Activated B cell treated with CpG ODN at 0.5 μM for 24 hours (primary cell): ENCODE measurements at regions not wholly inside any gene's neighbourhood (a gene's known extent, or its start where the extent isn't known, plus 50 kb on each side); places are given as distances from the start of the nearest gene placed in this dataset.

Experiments used
- ATAC-seq: fragments of 200-7000 bp; cut with Tn5 transposase; one replicate; pipeline ENCODE4 v1.10.0; 2021; ENCODE audit warnings: low read depth, mild to moderate bottlenecking, moderate library complexity
- CTCF ChIA-PET: fragments of 350-600 bp; sonication (Branson Sonifier 250); formaldehyde crosslinking; loops from one replicate; lab custom pipeline; 2021; ENCODE audit warnings: antibody characterized with exemption; lab: Charles Lee
- POLR2A ChIA-PET: fragments of 350-600 bp; sonication (Branson Sonifier 250); formaldehyde crosslinking; loops from one replicate; lab custom pipeline; 2021; ENCODE audit warnings: antibody characterized with exemption; lab: Charles Lee
- DNase-seq: peaks from one replicate; pipeline ENCODE4 v3.0.0; 2022
- H3K27ac Mint-ChIP-seq: one replicate; pipeline ENCODE4 v1.8.0; 2020; ENCODE audit warnings: mixed read lengths
- H3K27me3 Mint-ChIP-seq: one replicate; pipeline ENCODE4 v1.8.0; 2021; ENCODE audit warnings: mixed read lengths
- H3K36me3 Mint-ChIP-seq: one replicate; pipeline ENCODE4 v1.8.0; 2021; ENCODE audit warnings: low read depth, mixed read lengths
- H3K4me1 Mint-ChIP-seq: one replicate; pipeline ENCODE4 v1.8.0; 2021; ENCODE audit warnings: mixed read lengths
- H3K4me3 Mint-ChIP-seq: one replicate; pipeline ENCODE4 v1.8.0; 2020; ENCODE audit warnings: mild to moderate bottlenecking, mixed read lengths
- H3K9me3 Mint-ChIP-seq: one replicate; pipeline ENCODE4 v1.8.0; 2020; ENCODE audit warnings: mixed read lengths
- CTCF ChIP-seq: fragments of 200-600 bp; IDR thresholded peaks from one replicate; pipeline ENCODE4 v1.8.0; 2022; ENCODE audit warnings: antibody characterized with exemption, mild to moderate bottlenecking
- intact Hi-C: fragments of 100-400 bp; cut with micrococcal nuclease; formaldehyde crosslinking; loops from one replicate; pipeline ENCODE4 v1.15.1; 2024

- ATAC-seq (no peak), DNase-seq (no peak)
- ChIA-PET CTCF (no interaction called here), POLR2A (no interaction called here)
- Mint-ChIP-seq H3K27ac (no peak overlapping the region), H3K9me3 (no peaks in the 10 kb centered on the region), H3K27me3 (no peaks in the 10 kb centered on the region), H3K36me3 (no peaks in the 10 kb centered on the region), H3K4me3 (no peak overlapping the region), H3K4me1 (no peaks in the 10 kb centered on the region)
- intact Hi-C loops, result no loop called here
- no peak for TF ChIP-seq CTCF
Measured at GRCh38 chr5:167790045-167790444, 501.4 kb upstream of the WWC1 start.

- Mint-ChIP-seq H3K27me3 (no peaks in the 10 kb centered on the region), H3K36me3 (no peaks in the 10 kb centered on the region), H3K4me1 (no peaks in the 10 kb centered on the region), H3K4me3 (no peak overlapping the region), H3K9me3 (no peaks in the 10 kb centered on the region), H3K27ac (no peak overlapping the region)
- no peak for TF ChIP-seq CTCF
- DNase-seq (no peak), ATAC-seq (no peak)
- intact Hi-C loops, result no loop called here
- ChIA-PET POLR2A (no interaction called here), CTCF (no interaction called here)
Measured at GRCh38 chr5:167790462-167791260, 500.8 kb upstream of the WWC1 start.

- Mint-ChIP-seq H3K9me3 (no peaks in the 10 kb centered on the region), H3K4me3 (no peak overlapping the region), H3K36me3 (no peaks in the 10 kb centered on the region), H3K27me3 (no peaks in the 10 kb centered on the region), H3K4me1 (no peaks in the 10 kb centered on the region), H3K27ac (no peak overlapping the region)
- intact Hi-C loops, result no loop called here
- ATAC-seq (no peak), DNase-seq (no peak)
- POLR2A ChIA-PET, result no interaction called here
- TF ChIP-seq CTCF, result no peak
- CTCF ChIA-PET, result no interaction called here
Measured at GRCh38 chr5:167792514-167792913, 498.9 kb upstream of the WWC1 start.

GRCh38 chr5:167793700-167794099 is 497.7 kb upstream of the WWC1 start:
- DNase-seq (no peak), ATAC-seq (no peak)
- intact Hi-C loops, result no loop called here
- no peak overlapping the region for H3K27ac Mint-ChIP-seq
- POLR2A ChIA-PET, result no interaction called here
- H3K36me3 Mint-ChIP-seq, result no peaks in the 10 kb centered on the region
- H3K4me3 Mint-ChIP-seq, result no peak overlapping the region
- CTCF ChIA-PET, result no interaction called here
- TF ChIP-seq CTCF, result no peak
- H3K27me3 Mint-ChIP-seq, result no peaks in the 10 kb centered on the region
- H3K4me1 Mint-ChIP-seq, result no peaks in the 10 kb centered on the region
- no peaks in the 10 kb centered on the region for H3K9me3 Mint-ChIP-seq

GRCh38 chr5:167794121-167794520 is 497.3 kb upstream of the WWC1 start:
- no peak for TF ChIP-seq CTCF
- no peak for ATAC-seq
- Mint-ChIP-seq H3K27ac (no peak overlapping the region), H3K36me3 (no peaks in the 10 kb centered on the region), H3K4me3 (no peak overlapping the region), H3K4me1 (no peaks in the 10 kb centered on the region), H3K9me3 (no peaks in the 10 kb centered on the region), H3K27me3 (no peaks in the 10 kb centered on the region)
- intact Hi-C loops, result no loop called here
- ChIA-PET POLR2A (no interaction called here), CTCF (no interaction called here)
- DNase-seq, result no peak
